H1 (cell line): ENCODE measurements at regions not wholly inside any gene's neighbourhood (a gene's known extent, or its start where the extent isn't known, plus 50 kb on each side); places are given as distances from the start of the nearest gene placed in this dataset.

Experiments
- CTCF ChIA-PET: fragments of 300-600 bp; sonication (Branson Sonifier 250); formaldehyde crosslinking; loops from one replicate; lab custom pipeline; 2021; ENCODE audit not compliant: partially characterized antibody; lab: Charles Lee
- POLR2A ChIA-PET: fragments of 300-600 bp; sonication (Branson Sonifier 250); formaldehyde crosslinking; loops from one replicate; lab custom pipeline; 2021; ENCODE audit warnings: inconsistent platforms; ENCODE audit not compliant: partially characterized antibody; lab: Charles Lee
- DNase-seq, 2 experiments: peaks; one replicate each; pipeline versions ENCODE4 v3.0.0 to v3.0.0-alpha.2; 2010 to 2022; ENCODE audit warnings: low spot score in 2 of 2, low read depth in 1 of 2, mixed read lengths in 1 of 2
- FAIRE-seq: peaks from 2 replicates; lab custom pipeline; 2011; peaks lifted over from hg19 to GRCh38; lab: Jason Lieb, UNC
- H2AFZ ChIP-seq: 2 replicates; pipeline ENCODE4 v1.8.1; 2012; ENCODE audit warnings: low read length, inconsistent platforms
- H2AK5ac ChIP-seq: 2 replicates; pipeline ENCODE4 v1.6.1; 2013; ENCODE audit warnings: low read depth, low read length
- H2BK120ac ChIP-seq: replicated peaks from 2 replicates; pipeline ENCODE3; 2013; ENCODE audit warnings: low read depth, low read length, inconsistent platforms
- H2BK12ac ChIP-seq: 2 replicates; pipeline ENCODE4 v1.6.1; 2013; ENCODE audit warnings: low read depth, low read length
- H2BK15ac ChIP-seq: 2 replicates; pipeline ENCODE4 v1.6.1; 2013; ENCODE audit warnings: low read length
- H2BK20ac ChIP-seq: 2 replicates; pipeline ENCODE4 v1.6.1; 2013; ENCODE audit warnings: low read length
- H2BK5ac ChIP-seq: 2 replicates; pipeline ENCODE4 v1.6.1; 2013; ENCODE audit warnings: low read depth, low read length
- H3K14ac ChIP-seq: 2 replicates; pipeline ENCODE4 v1.6.1; 2013; ENCODE audit warnings: inconsistent platforms; ENCODE audit not compliant: insufficient read length
- H3K18ac ChIP-seq: 2 replicates; pipeline ENCODE4 v1.6.1; 2013; ENCODE audit warnings: low read length; ENCODE audit errors: extremely low read depth
- H3K23ac ChIP-seq: 2 replicates; pipeline ENCODE4 v1.6.1; 2013; ENCODE audit warnings: inconsistent platforms; ENCODE audit not compliant: insufficient read length
- H3K23me2 ChIP-seq: 2 replicates; pipeline ENCODE4 v1.6.1; 2013; ENCODE audit warnings: low read depth, low read length
- H3K27ac ChIP-seq: 2 replicates; pipeline ENCODE4 v1.6.1; 2011; ENCODE audit warnings: low read depth, low read length, inconsistent platforms
- H3K27me3 ChIP-seq, 4 experiments: replicated peaks in 1 of 4; 1 replicate in 1 of 4; 2 replicates in 3 of 4; pipeline versions ENCODE4 v1.6.1 to v1.8.1; 2011 to 2013; ENCODE audit warnings: low read length in 3 of 4, mild to moderate bottlenecking in 3 of 4, inconsistent platforms in 2 of 4, mixed read lengths in 2 of 4, moderate library complexity in 1 of 4; ENCODE audit not compliant: control insufficient read depth in 3 of 4, insufficient read depth in 3 of 4; ENCODE audit errors: extremely low read depth in 1 of 4
- H3K36me3 ChIP-seq, 4 experiments: 2 replicates each; pipeline versions ENCODE4 v1.6.1 to v1.8.1; 2011 to 2013; ENCODE audit warnings: mild to moderate bottlenecking in 4 of 4, low read length in 3 of 4, moderate library complexity in 2 of 4, control low read depth in 1 of 4, inconsistent platforms in 1 of 4; ENCODE audit not compliant: insufficient read depth in 4 of 4, control insufficient read depth in 2 of 4
- H3K4ac ChIP-seq: replicated peaks from 2 replicates; pipeline ENCODE3; 2013; ENCODE audit warnings: low read length, low read depth, mixed read lengths, inconsistent platforms; ENCODE audit not compliant: insufficient read length
- H3K4me1 ChIP-seq, 4 experiments: replicated peaks in 1 of 4; 1 replicate in 1 of 4; 2 replicates in 3 of 4; pipeline versions ENCODE4 v1.6.1 to v1.8.1; 2011 to 2013; ENCODE audit warnings: low read length in 3 of 4, inconsistent platforms in 2 of 4, mixed read lengths in 1 of 4; ENCODE audit not compliant: insufficient read depth in 4 of 4, control insufficient read depth in 3 of 4
- H3K4me2 ChIP-seq, 2 experiments: 2 replicates each; pipeline versions ENCODE4 v1.6.1 to v1.8.1; 2011 to 2013; ENCODE audit warnings: low read depth in 2 of 2, low read length in 2 of 2, control low read depth in 1 of 2, inconsistent platforms in 1 of 2, mild to moderate bottlenecking in 1 of 2; ENCODE audit not compliant: insufficient read depth in 1 of 2
- H3K4me3 ChIP-seq, 4 experiments: fragments of 200-600, 300-600 bp in 1 of 4; sonication (generic), shearing (Covaris generic), sonication (Bioruptor Twin) in 1 of 4; 2 replicates each; pipeline versions ENCODE4 v1.5.1 to v1.8.1; 2011 to 2016; ENCODE audit warnings: low read length in 4 of 4, low read depth in 3 of 4, control low read depth in 2 of 4, inconsistent platforms in 2 of 4, mild to moderate bottlenecking in 2 of 4, mixed read lengths in 1 of 4, moderate library complexity in 1 of 4; ENCODE audit not compliant: insufficient read depth in 2 of 4; ENCODE audit errors: extremely low read depth in 1 of 4
- H3K56ac ChIP-seq: replicated peaks from 2 replicates; pipeline ENCODE3; 2013; ENCODE audit warnings: low read depth, mild to moderate bottlenecking, mixed read lengths, low read length, inconsistent platforms; ENCODE audit not compliant: insufficient read length
- H3K79me1 ChIP-seq: 2 replicates; pipeline ENCODE4 v1.6.1; 2013; ENCODE audit warnings: low read depth, low read length, control low read depth
- H3K79me2 ChIP-seq, 2 experiments: 2 replicates each; pipeline versions ENCODE4 v1.6.1 to v1.8.1; 2012 to 2013; ENCODE audit warnings: low read length in 2 of 2, mild to moderate bottlenecking in 2 of 2, inconsistent platforms in 1 of 2; ENCODE audit not compliant: insufficient read depth in 2 of 2, control insufficient read depth in 1 of 2
- H3K9ac ChIP-seq, 4 experiments: replicated peaks in 1 of 4; 1 replicate in 1 of 4; 2 replicates in 3 of 4; pipeline versions ENCODE4 v1.6.1 to v1.8.1; 2011 to 2013; ENCODE audit warnings: low read depth in 3 of 4, low read length in 3 of 4, control low read depth in 2 of 4, mild to moderate bottlenecking in 2 of 4, moderate library complexity in 2 of 4, inconsistent platforms in 1 of 4; ENCODE audit errors: extremely low read depth in 1 of 4
- H3K9me3 ChIP-seq, 2 experiments: 2 replicates each; pipeline versions ENCODE4 v1.6.1 to v1.8.1; 2012 to 2013; ENCODE audit warnings: mild to moderate bottlenecking in 2 of 2, moderate library complexity in 2 of 2, control low read depth in 1 of 2, inconsistent platforms in 1 of 2, low read depth in 1 of 2, low read length in 1 of 2, mixed read lengths in 1 of 2; ENCODE audit not compliant: insufficient read depth in 2 of 2
- H4K20me1 ChIP-seq, 2 experiments: replicated peaks in 1 of 2; 2 replicates each; pipeline versions ENCODE3 to v1.8.1; 2011 to 2013; ENCODE audit warnings: inconsistent platforms in 2 of 2, low read length in 2 of 2, mild to moderate bottlenecking in 1 of 2; ENCODE audit not compliant: insufficient read depth in 2 of 2, control insufficient read depth in 1 of 2
- H4K5ac ChIP-seq: 2 replicates; pipeline ENCODE4 v1.6.1; 2013; ENCODE audit warnings: low read length, low read depth, mixed read lengths, inconsistent platforms; ENCODE audit not compliant: insufficient read length
- H4K8ac ChIP-seq: 2 replicates; pipeline ENCODE4 v1.8.0; 2013; ENCODE audit warnings: mild to moderate bottlenecking, moderate library complexity, low read length, inconsistent platforms; ENCODE audit not compliant: insufficient read depth; ENCODE audit errors: extremely low read depth
- H4K91ac ChIP-seq: replicated peaks from 2 replicates; pipeline ENCODE3; 2013; ENCODE audit warnings: low read length, mixed read lengths, inconsistent platforms; ENCODE audit not compliant: insufficient read length
- CREB1 ChIP-seq: IDR thresholded peaks from 2 replicates; pipeline ENCODE4 v1.6.1; 2012; ENCODE audit warnings: inconsistent platforms
- GABPA ChIP-seq: IDR thresholded peaks from 2 replicates; pipeline ENCODE4 v1.6.1; 2011; ENCODE audit warnings: mild to moderate bottlenecking, low read length, moderate library complexity, borderline replicate concordance; ENCODE audit not compliant: insufficient read depth
- POLR2AphosphoS5 ChIP-seq: IDR thresholded peaks from 2 replicates; pipeline ENCODE4 v1.6.1; 2011; ENCODE audit warnings: low read depth, low read length
- RXRA ChIP-seq: IDR thresholded peaks from 2 replicates; pipeline ENCODE4 v1.6.1; 2011; ENCODE audit warnings: low read depth, mild to moderate bottlenecking, low read length, moderate library complexity; ENCODE audit not compliant: insufficient read depth
- WGBS, 2 experiments: shearing (Covaris generic) in 1 of 2; methylation state at CpG; one replicate each; pipeline versions ENCODE4 v1.1.6 to v1.1.7; 2013 to 2015; ENCODE audit warnings: low lambda C conversion rate in 2 of 2, mixed read lengths in 2 of 2, inconsistent platforms in 1 of 2, low coverage in 1 of 2, missing lambda C conversion rate in 1 of 2; ENCODE audit not compliant: insufficient replicate concordance in 2 of 2, insufficient coverage in 1 of 2, insufficient read length in 1 of 2; ENCODE audit errors: extremely low coverage in 1 of 2, missing lambda C conversion rate in 1 of 2; 5-methylcytosine and 5-hydroxymethylcytosine counted together

GRCh38 chr13:21321269-21321668 lies 137.8 kb downstream of the ZDHHC20 start:
- Histone ChIP-seq H3K27me3 (no peaks in the 10 kb centered on the region), H3K79me1 (no peaks in the 10 kb centered on the region), H3K36me3 (no peaks in the 10 kb centered on the region), H2BK12ac (no peak overlapping the region), H4K91ac (no peak overlapping the region), H3K4ac (no peak overlapping the region), H3K79me2 (no peaks in the 10 kb centered on the region), H2BK15ac (no peak overlapping the region), H3K56ac (no peak overlapping the region), H3K23me2 (peaks cover 2% of the 10 kb centered on the region; the same call in 1 of the 2 replicates), H3K14ac (no peak overlapping the region), H3K27ac (no peak overlapping the region; the same call in 1 of the 2 replicates), H3K4me1 (peaks cover 4 to 8% (median 5%) of the 10 kb centered on the region in 4 experiments), H3K4me2 (no peak overlapping the region), H2BK20ac (no peak overlapping the region), H3K18ac (no peak overlapping the region), H2BK120ac (no peak overlapping the region), H3K23ac (no peak overlapping the region), H2AFZ (no peak overlapping the region), H3K9ac (no peak overlapping the region; a peak in 1 of 7 replicates), H2BK5ac (no peak overlapping the region), H3K9me3 (no peaks in the 10 kb centered on the region), H3K4me3 (no peak overlapping the region), H4K5ac (no peak overlapping the region), H4K20me1 (no peaks in the 10 kb centered on the region), H4K8ac (no peak overlapping the region), H2AK5ac (no peak overlapping the region)
- ChIA-PET CTCF (interaction anchor here (0.6 to 2.1 kb wide), 5 partner anchors 12 to 355 kb away, joined by 3 to 10 read pairs (median 3); no protein-coding TSS in a partner anchor), POLR2A (interaction anchor here (1.1 to 1.7 kb wide), 2 partner anchors 10 to 137 kb away, joined by 3 to 4 read pairs; partner anchors contain the start of gene ZDHHC20)
- 73% methylated on average over 7 of the region's 7 CpGs; no CpG with 5 or more reads in 1 of the 2 experiments for WGBS, 2 experiments
- FAIRE-seq: no peak
- no peak for DNase-seq
- TF ChIP-seq POLR2AphosphoS5: no peak
- no peak for TF ChIP-seq GABPA
- no peak for TF ChIP-seq RXRA
- no peak for TF ChIP-seq CREB1
